Head of caudate nucleus (tissue), 42 donors: ENCODE measurements at regions not wholly inside any gene's neighbourhood (a gene's known extent, or its start where the extent isn't known, plus 50 kb on each side); places are given as distances from the start of the nearest gene placed in this dataset.
"Not testable (repeated sequence)": the region's sequence is repeated elsewhere in the genome, so short reads cannot be mapped to it uniquely, and the experiment has no call there.

Experiments used
- DNase-seq, 42 donors: peaks; one replicate each; pipeline versions ENCODE4 v3.0.0 to v3.0.0-alpha.2; 2020 to 2021; ENCODE audit warnings: mixed read lengths in 7 of 42
- intact Hi-C: fragments of 100-400 bp; cut with DNase I; formaldehyde crosslinking; loops from one replicate; pipeline ENCODE4 v1.15.0; 2022

DNA sequence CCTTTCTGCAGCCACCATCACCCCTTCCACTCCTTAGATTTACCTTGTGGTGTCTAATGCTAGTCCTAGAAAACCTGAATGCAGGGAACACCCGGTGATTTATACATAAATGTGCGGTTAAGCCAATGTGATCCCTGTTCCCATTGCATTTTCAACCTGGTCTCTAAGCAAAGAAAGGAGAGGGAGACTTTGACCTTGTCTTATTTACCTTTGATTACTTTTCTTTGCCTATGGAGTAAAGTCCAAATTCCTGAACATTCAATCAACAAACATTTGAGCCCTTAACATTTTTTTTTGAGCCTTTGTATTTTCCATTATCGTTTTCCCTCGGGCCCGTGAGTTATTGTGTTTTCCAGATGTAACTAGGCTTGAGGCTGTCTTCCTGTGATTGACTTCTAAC lies 233.9 kb downstream of the ZNF248 start:
- intact Hi-C loops: no loop called here
- no peak for DNase-seq

DNA sequence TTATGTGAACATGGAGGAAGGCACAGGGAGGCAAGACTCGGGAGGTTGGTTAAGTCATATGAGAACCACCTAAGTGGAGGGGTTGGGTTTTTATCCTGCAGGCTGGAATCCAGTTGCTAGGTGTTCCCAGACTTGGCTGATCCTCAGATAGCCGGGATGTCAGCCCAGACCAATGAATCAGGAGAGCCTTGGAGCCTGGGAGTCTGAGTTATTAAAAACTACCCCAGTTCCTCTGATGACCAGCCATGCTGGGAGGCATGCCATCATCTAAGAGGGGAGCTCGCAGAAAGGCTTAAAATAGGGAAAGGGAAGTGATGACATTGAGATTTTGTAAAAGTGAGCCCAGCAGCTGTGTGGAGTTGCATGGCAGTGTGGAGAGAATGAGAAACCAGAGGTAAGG lies 238.1 kb downstream of the ZNF248 start:
- no peak for DNase-seq
- intact Hi-C loops: no loop called here

- intact Hi-C loops: no loop called here
- no peak for DNase-seq
Observed at GRCh38 chr10:37588299-37588698, 269.1 kb downstream of the ZNF248 start.

- intact Hi-C loops: no loop called here
- DNase-seq: no peak
Observed at GRCh38 chr10:37584643-37585042, 272.8 kb downstream of the ZNF248 start.

- intact Hi-C loops: no loop called here
- no peak for DNase-seq
Observed at GRCh38 chr10:37582237-37582636, 275.2 kb downstream of the ZNF248 start.

GRCh38 chr10:37576154-37576553 lies 281.3 kb downstream of the ZNF248 start:
- no peak for DNase-seq
- intact Hi-C loops: no loop called here

GRCh38 chr10:37572206-37572605 lies 285.2 kb downstream of the ZNF248 start:
- intact Hi-C loops: no loop called here
- DNase-seq: no peak

- intact Hi-C loops: no loop called here
Observed at GRCh38 chr10:37566332-37566731, 291.1 kb downstream of the ZNF248 start.

DNA sequence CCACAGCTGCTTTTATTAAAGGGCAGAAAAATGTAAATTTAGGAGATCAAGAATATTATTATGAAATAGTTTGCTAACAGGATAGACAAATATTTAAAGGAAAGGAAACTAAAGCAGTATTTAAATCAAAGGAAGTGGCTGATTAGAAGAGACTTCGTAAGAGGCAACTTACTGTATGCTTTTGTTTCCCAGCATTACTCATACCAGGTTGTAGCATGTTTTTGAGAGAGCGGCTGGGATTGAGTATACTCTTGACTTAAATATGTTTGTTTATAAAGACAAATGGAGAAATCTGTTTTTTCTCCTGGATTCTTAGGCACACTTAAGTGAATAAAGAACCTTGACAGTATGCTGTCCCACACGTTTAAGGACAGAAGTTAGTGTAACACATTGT lies 293.7 kb downstream of the ZNF248 start:
- intact Hi-C loops: no loop called here
- DNase-seq: no peak

More at GRCh38 chr10:37566332-37566731, 291.1 kb downstream of the ZNF248 start:
- DNase-seq: no peak

DNA sequence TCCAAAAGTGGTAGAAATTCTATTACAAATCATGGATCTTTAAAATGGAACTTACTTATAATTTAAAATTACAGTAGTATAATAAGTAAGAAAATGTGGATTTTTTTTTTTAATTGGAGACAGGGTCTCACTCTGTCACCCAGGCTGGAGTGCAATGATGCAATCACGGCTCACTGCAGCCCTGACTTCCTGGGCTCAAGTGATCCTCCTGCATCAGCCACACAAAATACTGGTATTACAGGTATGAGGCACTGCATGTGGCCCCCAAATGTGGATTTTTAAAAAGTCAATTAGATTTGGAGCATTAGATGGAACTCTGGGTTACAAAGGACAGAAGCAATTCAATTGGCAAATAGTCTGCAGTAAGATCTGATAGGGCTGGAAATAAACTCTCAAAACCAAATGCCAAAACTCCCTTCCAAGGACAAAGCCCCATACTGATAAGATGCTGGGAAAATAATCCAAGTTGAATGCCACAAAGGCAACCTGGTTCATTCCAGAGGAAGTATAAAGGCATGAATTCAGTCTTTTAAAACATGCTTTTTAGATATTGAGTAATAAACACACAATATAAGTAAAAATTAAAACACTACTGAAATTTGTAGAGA lies 294.2 kb downstream of the ZNF248 start:
- intact Hi-C loops: no loop called here

DNA sequence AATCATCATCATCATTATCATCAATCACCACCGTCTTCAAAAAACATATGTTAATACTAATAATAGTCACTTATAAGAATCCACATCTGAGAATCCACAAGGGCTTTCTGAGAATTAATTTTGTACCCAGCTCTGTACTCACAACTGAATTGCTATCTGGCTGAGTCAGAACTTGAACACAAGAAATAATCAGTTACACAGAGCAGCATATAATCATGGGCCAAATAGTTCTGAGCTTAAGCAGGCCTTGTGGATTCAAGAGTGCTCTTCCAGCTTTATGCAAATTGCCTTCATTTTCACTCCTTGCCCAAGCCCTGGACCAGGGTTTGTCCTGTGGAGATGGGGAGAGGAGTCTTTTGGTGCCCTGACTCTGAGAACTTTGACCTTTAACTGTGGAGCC lies 304.5 kb downstream of the ZNF248 start:
- DNase-seq: no peak
- intact Hi-C loops: no loop called here

More for the DNA sequence above, 294.2 kb downstream of the ZNF248 start:
- no peak for DNase-seq

DNA sequence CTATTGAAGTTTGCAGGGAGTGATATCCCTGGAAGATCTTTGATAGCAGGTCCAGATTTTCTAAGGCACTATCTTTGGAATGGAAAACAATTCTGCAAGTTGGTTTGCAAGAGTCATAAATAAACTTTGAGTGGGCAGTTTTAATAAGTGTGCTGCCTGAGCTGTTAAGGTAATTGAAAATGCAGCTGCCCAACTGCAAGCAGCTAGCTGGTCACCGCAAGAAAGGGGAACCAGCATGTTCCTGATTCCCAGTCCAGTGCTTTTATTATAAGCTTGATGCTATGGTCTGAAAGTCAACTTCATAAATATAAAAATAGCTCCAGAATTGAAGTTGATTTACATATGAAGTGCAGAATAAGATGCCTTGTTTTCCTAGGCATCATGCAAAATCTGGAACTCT lies 308.4 kb downstream of the ZNF248 start:
- intact Hi-C loops: no loop called here
- no peak for DNase-seq

- intact Hi-C loops: no loop called here
- no peak for DNase-seq
Observed at GRCh38 chr10:37535459-37536246, 321.8 kb downstream of the ZNF248 start.

- intact Hi-C loops: no loop called here
- DNase-seq: no peak
Observed at GRCh38 chr10:37534166-37534565, 323.2 kb downstream of the ZNF248 start.

DNA sequence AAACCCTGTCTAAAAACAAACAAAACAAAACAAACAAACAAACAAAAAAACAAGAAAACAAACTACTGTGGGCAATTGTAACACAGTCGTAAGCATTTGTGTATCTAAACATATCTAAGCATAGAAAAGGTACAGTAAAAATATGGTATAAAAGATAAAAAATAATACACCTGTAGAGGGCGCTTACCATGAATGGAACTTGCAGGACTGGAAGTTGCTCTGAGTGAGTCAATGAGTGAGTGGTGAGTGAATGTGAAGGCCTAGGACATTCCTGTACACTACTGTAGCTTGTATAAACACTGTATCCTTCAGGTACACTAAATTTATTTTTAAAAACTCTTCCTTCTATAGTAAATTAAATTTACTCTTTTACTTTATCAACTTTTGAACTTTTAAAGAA lies 332.0 kb downstream of the ZNF248 start:
- DNase-seq, intact Hi-C loops: not testable (repeated sequence)

GRCh38 chr10:37520488-37520887 lies 336.9 kb downstream of the ZNF248 start:
- intact Hi-C loops: no loop called here
- no peak for DNase-seq

DNA sequence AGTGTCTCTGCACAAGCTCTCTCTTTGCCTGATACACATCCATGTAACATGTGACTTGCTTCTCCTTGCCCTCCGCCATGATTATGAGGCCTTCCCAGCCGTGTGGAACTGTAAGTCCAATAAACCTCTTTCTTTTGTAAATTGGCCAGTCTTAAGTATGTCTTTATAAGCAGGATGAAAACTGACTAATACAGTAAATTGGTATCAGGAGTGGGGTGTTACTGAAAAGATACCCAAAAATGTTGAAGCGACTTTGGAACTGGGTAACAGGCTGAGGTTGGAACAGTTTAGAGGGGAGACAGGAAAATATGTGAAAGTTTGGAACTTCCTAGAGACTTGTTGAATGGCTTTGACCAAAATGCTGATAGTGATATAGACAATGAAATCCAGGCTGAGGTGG lies 346.9 kb downstream of the ZNF248 start:
- DNase-seq, intact Hi-C loops: not testable (repeated sequence)

DNA sequence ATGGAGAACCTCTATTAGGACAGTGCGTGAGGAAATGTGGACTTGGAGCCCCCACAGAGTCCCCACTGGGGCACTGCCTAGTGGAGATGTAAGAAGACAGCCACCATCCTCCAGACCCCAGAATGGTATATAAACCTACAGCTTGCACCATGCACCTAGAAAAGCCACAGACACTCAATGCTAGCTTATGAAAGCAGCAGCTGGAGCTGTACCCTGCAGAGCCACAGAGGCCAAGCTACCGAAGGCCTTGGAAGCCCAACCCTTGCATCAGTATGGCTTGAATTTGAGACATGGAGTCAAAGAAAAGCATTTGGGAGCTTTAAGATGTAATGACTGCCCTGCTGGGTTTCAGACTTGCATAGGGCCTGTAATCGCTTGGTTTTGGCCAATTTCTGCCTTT lies 361.3 kb downstream of the ZNF248 start:
- no peak for DNase-seq
- intact Hi-C loops: no loop called here

DNA sequence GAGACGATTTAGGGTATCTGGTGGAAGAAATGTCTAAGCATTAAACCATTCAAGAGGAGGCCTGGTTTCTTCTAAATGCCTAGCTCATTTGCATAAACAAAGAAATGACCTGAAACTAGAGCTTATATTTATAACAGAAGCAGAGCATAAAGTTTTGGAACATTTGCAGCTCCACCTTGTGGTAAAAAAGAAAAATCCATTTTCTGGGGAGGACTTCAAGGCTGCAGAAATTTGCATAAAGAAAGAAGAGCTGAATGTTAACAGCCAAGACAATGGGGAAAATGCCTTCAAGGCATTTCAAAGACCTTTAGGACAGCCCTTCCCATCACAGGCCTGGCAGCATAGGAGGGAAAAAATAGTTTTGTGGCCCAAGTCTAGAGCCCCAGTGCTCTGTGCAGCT lies 362.0 kb downstream of the ZNF248 start:
- intact Hi-C loops: no loop called here
- DNase-seq: no peak

- DNase-seq, intact Hi-C loops: not testable (repeated sequence)
Observed at GRCh38 chr10:37493185-37493796, 364.1 kb downstream of the ZNF248 start.

- no peak for DNase-seq
- intact Hi-C loops: no loop called here
Observed at GRCh38 chr10:37490266-37490665, 364.9 kb downstream of the ANKRD30A start.
